ENCODE measurements at regions not wholly inside any gene's neighbourhood (a gene's known extent, or its start where the extent isn't known, plus 50 kb on each side); places are given as distances from the start of the nearest gene placed in this dataset.

DNA sequence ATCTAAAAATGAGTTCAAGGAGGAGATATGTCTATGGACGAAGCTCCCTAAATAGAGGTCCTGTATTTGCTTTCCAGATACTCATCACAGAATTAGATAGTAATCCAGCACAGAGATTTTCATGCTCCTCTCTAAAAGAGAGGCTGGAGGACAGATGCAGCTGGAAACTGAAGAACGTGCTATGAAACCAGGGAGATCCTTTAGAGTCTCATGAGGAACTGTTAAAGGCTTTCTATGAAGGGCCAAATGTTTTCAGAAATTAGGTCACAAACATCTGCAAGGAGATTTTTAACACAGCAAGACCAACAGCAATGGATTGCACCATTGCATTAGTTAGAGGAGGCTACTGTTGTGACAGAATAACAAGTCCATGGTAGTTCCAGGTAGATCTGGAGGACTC lies 95.6 kb upstream of the ARHGAP20 start:
- TF ChIP-seq ZNF274 (IDR thresholded peaks at IDR 0.05; ENCODE audit: low read depth, low read length) (no peak), YY1 (IDR thresholded peaks at IDR 0.05; ENCODE audit: insufficient read depth, insufficient read length) (no peak), SUZ12 (IDR thresholded peaks at IDR 0.05; ENCODE audit: extremely low read depth, insufficient read depth, insufficient read length) (no peak)
